OCI-LY1 (cell line): ENCODE measurements at regions not wholly inside any gene's neighbourhood (a gene's known extent, or its start where the extent isn't known, plus 50 kb on each side); places are given as distances from the start of the nearest gene placed in this dataset.

Experiments used
- H2AFZ ChIP-seq: fragments of 200-600 bp; sonication (generic), shearing (Covaris generic); 2 replicates; pipeline ENCODE4 v1.6.0; 2014; ENCODE audit warnings: antibody characterized with exemption, mild to moderate bottlenecking, low read length
- H3F3A ChIP-seq: fragments of 200-600 bp; sonication (generic), shearing (Covaris generic); 2 replicates; pipeline ENCODE4 v1.6.0; 2014; ENCODE audit warnings: mild to moderate bottlenecking, antibody characterized with exemption, low read length, moderate library complexity; ENCODE audit not compliant: insufficient read depth
- H3K27ac ChIP-seq: fragments of 200-600 bp; sonication (generic); 2 replicates; pipeline ENCODE4 v1.5.1; 2014; ENCODE audit warnings: low read length, mixed run types, mild to moderate bottlenecking, low read depth; ENCODE audit not compliant: poor library complexity, severe bottlenecking
- H3K27me3 ChIP-seq: fragments of 200-600 bp; sonication (generic); 2 replicates; pipeline ENCODE4 v1.6.0; 2014; ENCODE audit warnings: antibody characterized with exemption, mild to moderate bottlenecking, low read length, moderate library complexity; ENCODE audit not compliant: insufficient read depth
- H3K36me3 ChIP-seq: fragments of 200-600 bp; sonication (generic); 2 replicates; pipeline ENCODE4 v1.6.1; 2014; ENCODE audit warnings: mild to moderate bottlenecking, antibody characterized with exemption, low read length, moderate library complexity, mixed read lengths; ENCODE audit not compliant: insufficient read depth
- H3K4me1 ChIP-seq: fragments of 200-600 bp; sonication (generic); 2 replicates; pipeline ENCODE4 v1.5.1; 2014; ENCODE audit warnings: mild to moderate bottlenecking, low read length, moderate library complexity; ENCODE audit not compliant: insufficient read depth, severe bottlenecking
- H3K4me2 ChIP-seq: fragments of 200-600 bp; sonication (generic), shearing (Covaris generic); 2 replicates; pipeline ENCODE4 v1.6.1; 2014; ENCODE audit warnings: low read length
- H3K4me3 ChIP-seq: fragments of 200-600 bp; sonication (generic); 2 replicates; pipeline ENCODE4 v1.5.1; 2014; ENCODE audit warnings: low read length, low read depth, mild to moderate bottlenecking, mixed read lengths; ENCODE audit not compliant: poor library complexity, severe bottlenecking
- H3K79me2 ChIP-seq: fragments of 200-600 bp; shearing (Covaris generic); 2 replicates; pipeline ENCODE4 v1.6.1; 2016; ENCODE audit warnings: mixed run types, low read length, mixed read lengths; ENCODE audit not compliant: insufficient read depth
- H3K9ac ChIP-seq: fragments of 200-600 bp; sonication (generic), shearing (Covaris generic); 2 replicates; pipeline ENCODE4 v1.6.1; 2014; ENCODE audit warnings: mild to moderate bottlenecking, low read length, mixed read lengths
- H3K9me2 ChIP-seq: fragments of 200-600 bp; sonication (generic), shearing (Covaris generic); 2 replicates; pipeline ENCODE4 v1.6.1; 2014; ENCODE audit warnings: low read depth, mild to moderate bottlenecking, low read length, mixed read lengths
- H3K9me3 ChIP-seq: fragments of 200-600 bp; shearing (Covaris generic); 2 replicates; pipeline ENCODE4 v1.6.1; 2014; ENCODE audit warnings: low read length, mixed read lengths
- H4K20me1 ChIP-seq: fragments of 200-600 bp; sonication (generic), shearing (Covaris generic); 2 replicates; pipeline ENCODE4 v1.6.0; 2016; ENCODE audit warnings: mild to moderate bottlenecking, low read length; ENCODE audit not compliant: insufficient read depth
- EZH2 ChIP-seq: fragments of 200-600 bp; sonication (generic), shearing (Covaris generic); IDR thresholded peaks from 2 replicates; pipeline ENCODE4 v1.8.0; 2017; ENCODE audit warnings: borderline replicate concordance, mixed run types, mild to moderate bottlenecking, antibody characterized with exemption, low read length, moderate library complexity, mixed read lengths
- TF ChIP-seq, protein P1 (sequence below): fragments of 200-600 bp; sonication (generic), shearing (Covaris generic); IDR thresholded peaks from 2 replicates; pipeline ENCODE4 v1.5.1; 2017; ENCODE audit warnings: mild to moderate bottlenecking, antibody characterized with exemption, low read length, moderate library complexity, mixed read lengths

DNA sequence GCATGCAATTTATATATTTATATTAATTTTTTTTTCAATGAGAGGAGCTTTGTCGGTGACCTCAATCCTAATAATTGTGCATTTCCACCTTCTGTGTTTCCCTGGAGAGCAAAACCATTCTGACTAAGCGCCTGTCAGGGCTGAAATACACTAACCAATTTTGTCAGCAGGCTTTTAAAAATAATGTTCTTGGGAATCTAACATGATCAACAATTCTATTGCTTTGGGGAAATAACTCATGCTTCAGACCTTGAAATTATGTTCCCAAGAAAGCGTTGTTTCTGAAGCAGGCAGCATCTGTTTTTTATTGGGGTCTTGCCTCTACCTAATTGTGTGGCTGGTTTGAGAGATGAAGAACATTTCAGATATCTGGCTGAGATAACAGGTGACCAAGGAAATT, 129.1 kb upstream of the ALKAL2 start:
- H2AFZ ChIP-seq = no peak overlapping the region
- H3K27me3 ChIP-seq = no peaks in the 10 kb centered on the region
- no peaks in the 10 kb centered on the region for H4K20me1 ChIP-seq
- no peak overlapping the region for H3K27ac ChIP-seq
- H3K4me3 ChIP-seq = no peak overlapping the region
- TF ChIP-seq, protein P1, sequence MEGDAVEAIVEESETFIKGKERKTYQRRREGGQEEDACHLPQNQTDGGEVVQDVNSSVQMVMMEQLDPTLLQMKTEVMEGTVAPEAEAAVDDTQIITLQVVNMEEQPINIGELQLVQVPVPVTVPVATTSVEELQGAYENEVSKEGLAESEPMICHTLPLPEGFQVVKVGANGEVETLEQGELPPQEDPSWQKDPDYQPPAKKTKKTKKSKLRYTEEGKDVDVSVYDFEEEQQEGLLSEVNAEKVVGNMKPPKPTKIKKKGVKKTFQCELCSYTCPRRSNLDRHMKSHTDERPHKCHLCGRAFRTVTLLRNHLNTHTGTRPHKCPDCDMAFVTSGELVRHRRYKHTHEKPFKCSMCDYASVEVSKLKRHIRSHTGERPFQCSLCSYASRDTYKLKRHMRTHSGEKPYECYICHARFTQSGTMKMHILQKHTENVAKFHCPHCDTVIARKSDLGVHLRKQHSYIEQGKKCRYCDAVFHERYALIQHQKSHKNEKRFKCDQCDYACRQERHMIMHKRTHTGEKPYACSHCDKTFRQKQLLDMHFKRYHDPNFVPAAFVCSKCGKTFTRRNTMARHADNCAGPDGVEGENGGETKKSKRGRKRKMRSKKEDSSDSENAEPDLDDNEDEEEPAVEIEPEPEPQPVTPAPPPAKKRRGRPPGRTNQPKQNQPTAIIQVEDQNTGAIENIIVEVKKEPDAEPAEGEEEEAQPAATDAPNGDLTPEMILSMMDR = no peak
- no peak for TF ChIP-seq EZH2
- no peaks in the 10 kb centered on the region for H3K79me2 ChIP-seq
- no peaks in the 10 kb centered on the region for H3K4me1 ChIP-seq
- no peaks in the 10 kb centered on the region for H3K36me3 ChIP-seq
- H3K9me2 ChIP-seq = no peaks in the 10 kb centered on the region
- no peak overlapping the region for H3K9ac ChIP-seq
- H3K9me3 ChIP-seq = no peaks in the 10 kb centered on the region
- H3K4me2 ChIP-seq = no peak overlapping the region
- H3F3A ChIP-seq = no peaks in the 10 kb centered on the region

DNA sequence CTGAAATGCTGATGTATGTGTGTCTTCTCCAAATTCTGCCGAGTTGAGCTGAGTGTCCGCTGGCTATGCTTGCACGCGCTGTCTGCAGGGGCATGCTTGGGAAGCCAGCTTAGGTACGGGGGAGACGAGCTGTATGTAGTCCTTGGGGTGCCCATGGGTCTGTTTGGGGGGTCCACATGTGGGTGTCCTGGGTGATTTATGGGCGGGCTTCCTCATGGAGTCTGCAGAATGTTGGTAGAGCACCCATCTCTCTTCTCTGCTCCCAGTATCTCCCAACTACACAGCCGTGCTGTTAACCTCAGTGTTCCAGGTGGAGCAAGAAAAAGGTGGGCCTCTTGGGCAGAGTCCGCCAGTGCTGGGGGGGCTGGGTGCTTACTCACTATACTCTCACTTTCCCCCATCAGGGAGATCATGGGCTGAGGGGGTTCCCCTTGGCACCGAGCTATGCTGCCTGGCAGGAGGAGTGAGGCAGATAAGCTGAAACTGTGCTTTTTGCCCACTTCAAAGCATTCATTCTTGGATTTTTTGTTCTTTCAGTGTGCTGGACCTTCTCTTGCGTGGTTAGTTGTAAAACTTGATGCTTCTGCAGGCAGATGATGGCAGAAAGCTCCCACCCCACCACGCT, 128.2 kb upstream of the ALKAL2 start:
- no peaks in the 10 kb centered on the region for H3K4me1 ChIP-seq
- H3F3A ChIP-seq = no peaks in the 10 kb centered on the region
- no peak overlapping the region for H3K4me3 ChIP-seq
- no peaks in the 10 kb centered on the region for H4K20me1 ChIP-seq
- H3K9me3 ChIP-seq = no peaks in the 10 kb centered on the region
- no peak overlapping the region for H3K4me2 ChIP-seq
- no peaks in the 10 kb centered on the region for H3K79me2 ChIP-seq
- H3K36me3 ChIP-seq = no peaks in the 10 kb centered on the region
- no peaks in the 10 kb centered on the region for H3K27me3 ChIP-seq
- H3K9ac ChIP-seq = no peak overlapping the region
- H3K27ac ChIP-seq = no peak overlapping the region
- TF ChIP-seq, protein P1 = no peak
- no peak for TF ChIP-seq EZH2
- H2AFZ ChIP-seq = no peak overlapping the region
- no peaks in the 10 kb centered on the region for H3K9me2 ChIP-seq

GRCh38 chr2:409523-409922, 121.6 kb upstream of the ALKAL2 start:
- Histone ChIP-seq H3K27ac (no peak overlapping the region), H4K20me1 (no peaks in the 10 kb centered on the region), H3K9ac (no peak overlapping the region), H3K27me3 (no peaks in the 10 kb centered on the region), H3F3A (no peaks in the 10 kb centered on the region), H3K4me1 (peaks cover 21% of the 10 kb centered on the region), H3K4me2 (no peak overlapping the region), H3K9me3 (no peaks in the 10 kb centered on the region), H2AFZ (no peak overlapping the region), H3K79me2 (no peaks in the 10 kb centered on the region), H3K9me2 (no peaks in the 10 kb centered on the region), H3K4me3 (no peak overlapping the region), H3K36me3 (no peaks in the 10 kb centered on the region)
- no peak for TF ChIP-seq EZH2
- TF ChIP-seq, protein P1 = no peak
